SK-N-SH treated with all-trans-retinoic acid at 6 μM for 48 hours (cell line): ENCODE measurements at regions not wholly inside any gene's neighbourhood (a gene's known extent, or its start where the extent isn't known, plus 50 kb on each side); places are given as distances from the start of the nearest gene placed in this dataset.

ENCODE experiments used
- ATAC-seq: fragments of 200-7000 bp; cut with Tn5 transposase; 3 replicates; pipeline ENCODE4 v1.9.1; 2020; ENCODE audit warnings: mild to moderate bottlenecking, moderate library complexity
- ARNTL ChIP-seq: fragments of 450-650 bp; formaldehyde crosslinking; IDR thresholded peaks from 2 replicates; pipeline ENCODE4 v1.5.0; 2020; ENCODE audit warnings: low read depth, mild to moderate bottlenecking, moderate library complexity, borderline replicate concordance
- BACH2 ChIP-seq: fragments of 250-450 bp; sonication (Bioruptor Pico); IDR thresholded peaks from 2 replicates; pipeline ENCODE4 v1.9.0; 2021; ENCODE audit warnings: mild to moderate bottlenecking, borderline replicate concordance
- CSDC2 ChIP-seq: fragments of 250-450 bp; sonication (Bioruptor Pico); IDR thresholded peaks from 2 replicates; pipeline ENCODE4 v1.5.0; 2020; ENCODE audit warnings: mild to moderate bottlenecking, moderate library complexity
- CSRNP3 ChIP-seq: fragments of 250-450 bp; sonication (Bioruptor Pico); IDR thresholded peaks from 2 replicates; pipeline ENCODE4 v1.5.1; 2021; ENCODE audit warnings: mild to moderate bottlenecking, moderate library complexity
- ESRRG ChIP-seq: fragments of 250-450 bp; sonication (Bioruptor Pico); IDR thresholded peaks from 2 replicates; pipeline ENCODE4 v1.6.1; 2021; ENCODE audit warnings: mild to moderate bottlenecking
- GLIS3 ChIP-seq: fragments of 250-450 bp; sonication (Bioruptor Pico); IDR thresholded peaks from 2 replicates; pipeline ENCODE4 v1.5.0; 2020; ENCODE audit warnings: mild to moderate bottlenecking, moderate library complexity
- ISL1 ChIP-seq: fragments of 250-450 bp; sonication (Bioruptor Pico); IDR thresholded peaks from 2 replicates; pipeline ENCODE4 v2.1.2; 2022; ENCODE audit warnings: mild to moderate bottlenecking, moderate library complexity
- OSR1 ChIP-seq: fragments of 250-450 bp; sonication (Bioruptor Pico); IDR thresholded peaks from 2 replicates; pipeline ENCODE4 v1.8.0; 2022; ENCODE audit warnings: moderate library complexity, mild to moderate bottlenecking, inconsistent platforms
- PPARA ChIP-seq: fragments of 250-450 bp; sonication (Bioruptor Pico); IDR thresholded peaks from 2 replicates; pipeline ENCODE4 v1.5.0; 2020; ENCODE audit warnings: mild to moderate bottlenecking, borderline replicate concordance
- SNAI2 ChIP-seq: fragments of 250-450 bp; sonication (Bioruptor Pico); IDR thresholded peaks from 2 replicates; pipeline ENCODE4 v1.5.0; 2020; ENCODE audit warnings: mild to moderate bottlenecking, moderate library complexity
- TOX ChIP-seq: fragments of 250-450 bp; sonication (Bioruptor Pico); IDR thresholded peaks from 2 replicates; pipeline ENCODE4 v1.8.0; 2021; ENCODE audit warnings: mild to moderate bottlenecking, moderate library complexity, borderline replicate concordance
- ZC3H10 ChIP-seq: fragments of 250-450 bp; sonication (Bioruptor Pico); IDR thresholded peaks from 2 replicates; pipeline ENCODE4 v1.5.1; 2021; ENCODE audit warnings: mild to moderate bottlenecking, moderate library complexity
- ZFP3 ChIP-seq: fragments of 250-450 bp; sonication (Bioruptor Pico); IDR thresholded peaks from 2 replicates; pipeline ENCODE4 v1.5.0; 2020; ENCODE audit warnings: mild to moderate bottlenecking, moderate library complexity
- ZFP30 ChIP-seq: fragments of 450-650 bp; formaldehyde crosslinking; IDR thresholded peaks from 2 replicates; pipeline ENCODE4 v1.5.0; 2022; ENCODE audit warnings: mild to moderate bottlenecking, moderate library complexity
- ZNF565 ChIP-seq: fragments of 450-650 bp; formaldehyde crosslinking; conservative IDR thresholded peaks from 2 replicates; pipeline ENCODE4 v1.5.0; 2020; ENCODE audit warnings: low read depth, mild to moderate bottlenecking, moderate library complexity
- ZNF70 ChIP-seq: fragments of 450-650 bp; formaldehyde crosslinking; IDR thresholded peaks from 2 replicates; pipeline ENCODE4 v1.5.0; 2020; ENCODE audit warnings: mild to moderate bottlenecking, moderate library complexity
- ZNF8 ChIP-seq: fragments of 450-650 bp; formaldehyde crosslinking; IDR thresholded peaks from 2 replicates; pipeline ENCODE4 v1.5.0; 2020; ENCODE audit warnings: mild to moderate bottlenecking, moderate library complexity
- TF ChIP-seq, protein P1 (sequence below): fragments of 250-450 bp; sonication (Bioruptor Pico); IDR thresholded peaks from 2 replicates; pipeline ENCODE4 v1.5.0; 2020; ENCODE audit warnings: mild to moderate bottlenecking, moderate library complexity
- TF ChIP-seq, protein P2 (sequence below): fragments of 250-450 bp; sonication (Bioruptor Pico); IDR thresholded peaks from 2 replicates; pipeline ENCODE4 v1.8.0; 2021; ENCODE audit warnings: low read depth, mild to moderate bottlenecking, moderate library complexity, borderline replicate concordance
- TF ChIP-seq, protein P3 (sequence below): fragments of 250-450 bp; sonication (Bioruptor Pico); IDR thresholded peaks from 2 replicates; pipeline ENCODE4 v1.5.1; 2020; ENCODE audit warnings: low read depth, mild to moderate bottlenecking, moderate library complexity

DNA sequence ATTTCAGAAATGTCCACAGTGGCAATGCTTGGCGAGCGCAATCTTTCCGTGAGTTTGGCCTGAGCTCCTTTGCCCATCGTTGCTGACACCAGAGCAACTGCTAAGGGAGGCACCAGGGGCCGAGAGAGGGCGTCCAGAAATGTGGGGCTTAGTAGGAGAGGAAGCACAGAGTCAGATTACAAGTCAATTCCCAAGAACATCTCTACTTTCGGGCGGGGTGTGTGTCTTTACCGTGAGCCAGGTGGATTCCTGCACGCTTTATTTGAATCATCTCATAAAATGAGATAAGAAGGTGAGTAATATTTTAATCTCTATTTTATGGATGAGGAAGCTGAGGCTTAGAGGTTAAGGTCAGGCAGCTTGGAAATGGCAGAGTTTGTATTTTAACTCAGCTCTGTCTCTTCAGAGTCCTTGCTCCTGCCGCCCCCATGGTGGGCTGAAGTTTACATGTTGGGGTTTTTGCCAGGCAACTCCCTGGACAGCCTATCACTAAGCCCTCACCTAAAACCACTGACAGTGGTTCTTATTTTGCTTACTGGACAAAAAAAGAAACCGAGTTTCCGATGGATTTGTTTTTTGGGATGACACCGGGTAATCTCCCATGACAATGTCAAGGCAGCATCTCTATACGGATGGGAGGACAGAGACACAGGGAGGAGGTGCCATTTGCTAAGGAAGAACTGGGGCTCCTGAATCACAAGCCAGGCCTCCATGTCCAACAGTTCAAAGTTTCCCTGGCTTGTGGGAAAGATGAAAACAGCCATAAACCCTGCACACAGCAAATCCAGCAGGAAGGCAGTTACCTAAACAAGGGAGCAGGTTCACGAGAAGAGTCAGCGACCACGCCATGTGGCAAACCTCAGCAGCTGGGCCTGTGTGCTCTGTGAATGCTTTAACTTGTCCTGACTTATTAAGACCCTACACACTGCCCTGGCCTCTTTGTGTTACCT, 112.6 kb upstream of the SLC24A3 start (continued):
- TF ChIP-seq, protein P1, sequence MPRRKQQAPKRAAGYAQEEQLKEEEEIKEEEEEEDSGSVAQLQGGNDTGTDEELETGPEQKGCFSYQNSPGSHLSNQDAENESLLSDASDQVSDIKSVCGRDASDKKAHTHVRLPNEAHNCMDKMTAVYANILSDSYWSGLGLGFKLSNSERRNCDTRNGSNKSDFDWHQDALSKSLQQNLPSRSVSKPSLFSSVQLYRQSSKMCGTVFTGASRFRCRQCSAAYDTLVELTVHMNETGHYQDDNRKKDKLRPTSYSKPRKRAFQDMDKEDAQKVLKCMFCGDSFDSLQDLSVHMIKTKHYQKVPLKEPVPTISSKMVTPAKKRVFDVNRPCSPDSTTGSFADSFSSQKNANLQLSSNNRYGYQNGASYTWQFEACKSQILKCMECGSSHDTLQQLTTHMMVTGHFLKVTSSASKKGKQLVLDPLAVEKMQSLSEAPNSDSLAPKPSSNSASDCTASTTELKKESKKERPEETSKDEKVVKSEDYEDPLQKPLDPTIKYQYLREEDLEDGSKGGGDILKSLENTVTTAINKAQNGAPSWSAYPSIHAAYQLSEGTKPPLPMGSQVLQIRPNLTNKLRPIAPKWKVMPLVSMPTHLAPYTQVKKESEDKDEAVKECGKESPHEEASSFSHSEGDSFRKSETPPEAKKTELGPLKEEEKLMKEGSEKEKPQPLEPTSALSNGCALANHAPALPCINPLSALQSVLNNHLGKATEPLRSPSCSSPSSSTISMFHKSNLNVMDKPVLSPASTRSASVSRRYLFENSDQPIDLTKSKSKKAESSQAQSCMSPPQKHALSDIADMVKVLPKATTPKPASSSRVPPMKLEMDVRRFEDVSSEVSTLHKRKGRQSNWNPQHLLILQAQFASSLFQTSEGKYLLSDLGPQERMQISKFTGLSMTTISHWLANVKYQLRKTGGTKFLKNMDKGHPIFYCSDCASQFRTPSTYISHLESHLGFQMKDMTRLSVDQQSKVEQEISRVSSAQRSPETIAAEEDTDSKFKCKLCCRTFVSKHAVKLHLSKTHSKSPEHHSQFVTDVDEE: no peak
- TF ChIP-seq OSR1 (CRISPR knock-in tag) (no peak), ARNTL (CRISPR knock-in tag) (no peak), ESRRG (CRISPR knock-in tag) (no peak)

- ATAC-seq: no peak
These were observed 111.5 kb upstream of the SLC24A3 start for GRCh38 chr20:19100975-19101374.

More at GRCh38 chr20:19100975-19101374, 111.5 kb upstream of the SLC24A3 start:
- no peak for TF ChIP-seq ZNF70 (CRISPR knock-in tag)
- TF ChIP-seq ESRRG (CRISPR knock-in tag): no peak
- TF ChIP-seq CSRNP3 (CRISPR knock-in tag): no peak
- no peak for TF ChIP-seq ZC3H10 (CRISPR knock-in tag)
- no peak for TF ChIP-seq ZNF8 (CRISPR knock-in tag)
- TF ChIP-seq, protein P2, sequence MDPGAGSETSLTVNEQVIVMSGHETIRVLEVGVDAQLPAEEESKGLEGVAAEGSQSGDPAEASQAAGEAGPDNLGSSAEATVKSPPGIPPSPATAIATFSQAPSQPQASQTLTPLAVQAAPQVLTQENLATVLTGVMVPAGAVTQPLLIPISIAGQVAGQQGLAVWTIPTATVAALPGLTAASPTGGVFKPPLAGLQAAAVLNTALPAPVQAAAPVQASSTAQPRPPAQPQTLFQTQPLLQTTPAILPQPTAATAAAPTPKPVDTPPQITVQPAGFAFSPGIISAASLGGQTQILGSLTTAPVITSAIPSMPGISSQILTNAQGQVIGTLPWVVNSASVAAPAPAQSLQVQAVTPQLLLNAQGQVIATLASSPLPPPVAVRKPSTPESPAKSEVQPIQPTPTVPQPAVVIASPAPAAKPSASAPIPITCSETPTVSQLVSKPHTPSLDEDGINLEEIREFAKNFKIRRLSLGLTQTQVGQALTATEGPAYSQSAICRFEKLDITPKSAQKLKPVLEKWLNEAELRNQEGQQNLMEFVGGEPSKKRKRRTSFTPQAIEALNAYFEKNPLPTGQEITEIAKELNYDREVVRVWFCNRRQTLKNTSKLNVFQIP (CRISPR knock-in tag): no peak
- TF ChIP-seq GLIS3 (CRISPR knock-in tag): no peak
- TF ChIP-seq OSR1 (CRISPR knock-in tag): no peak
- no peak for TF ChIP-seq CSDC2 (CRISPR knock-in tag)
- TF ChIP-seq ARNTL (CRISPR knock-in tag): no peak
- no peak for TF ChIP-seq ISL1 (CRISPR knock-in tag)
- no peak for TF ChIP-seq ZFP30 (CRISPR knock-in tag)
- TF ChIP-seq PPARA (CRISPR knock-in tag): no peak
- no peak for TF ChIP-seq SNAI2 (CRISPR knock-in tag)
- no peak for TF ChIP-seq BACH2 (CRISPR knock-in tag)
- TF ChIP-seq ZFP3 (CRISPR knock-in tag): no peak
- TF ChIP-seq ZNF565 (CRISPR knock-in tag): no peak
- TF ChIP-seq TOX (CRISPR knock-in tag): no peak
- TF ChIP-seq, protein P1: no peak
- TF ChIP-seq, protein P3, sequence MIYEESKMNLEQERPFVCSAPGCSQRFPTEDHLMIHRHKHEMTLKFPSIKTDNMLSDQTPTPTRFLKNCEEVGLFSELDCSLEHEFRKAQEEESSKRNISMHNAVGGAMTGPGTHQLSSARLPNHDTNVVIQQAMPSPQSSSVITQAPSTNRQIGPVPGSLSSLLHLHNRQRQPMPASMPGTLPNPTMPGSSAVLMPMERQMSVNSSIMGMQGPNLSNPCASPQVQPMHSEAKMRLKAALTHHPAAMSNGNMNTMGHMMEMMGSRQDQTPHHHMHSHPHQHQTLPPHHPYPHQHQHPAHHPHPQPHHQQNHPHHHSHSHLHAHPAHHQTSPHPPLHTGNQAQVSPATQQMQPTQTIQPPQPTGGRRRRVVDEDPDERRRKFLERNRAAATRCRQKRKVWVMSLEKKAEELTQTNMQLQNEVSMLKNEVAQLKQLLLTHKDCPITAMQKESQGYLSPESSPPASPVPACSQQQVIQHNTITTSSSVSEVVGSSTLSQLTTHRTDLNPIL (CRISPR knock-in tag): no peak
